Ishikawa (cell line): ENCODE measurements at regions not wholly inside any gene's neighbourhood (a gene's known extent, or its start where the extent isn't known, plus 50 kb on each side); places are given as distances from the start of the nearest gene placed in this dataset.

Experiments
- CEBPB ChIP-seq: IDR thresholded peaks from 2 replicates; pipeline ENCODE4 v1.6.1; 2012
- CREB1 ChIP-seq: IDR thresholded peaks from 2 replicates; pipeline ENCODE4 v1.6.1; 2012; ENCODE audit warnings: low read depth
- ZBTB7A ChIP-seq: IDR thresholded peaks from 2 replicates; pipeline ENCODE4 v1.6.1; 2012; ENCODE audit warnings: low read depth

DNA sequence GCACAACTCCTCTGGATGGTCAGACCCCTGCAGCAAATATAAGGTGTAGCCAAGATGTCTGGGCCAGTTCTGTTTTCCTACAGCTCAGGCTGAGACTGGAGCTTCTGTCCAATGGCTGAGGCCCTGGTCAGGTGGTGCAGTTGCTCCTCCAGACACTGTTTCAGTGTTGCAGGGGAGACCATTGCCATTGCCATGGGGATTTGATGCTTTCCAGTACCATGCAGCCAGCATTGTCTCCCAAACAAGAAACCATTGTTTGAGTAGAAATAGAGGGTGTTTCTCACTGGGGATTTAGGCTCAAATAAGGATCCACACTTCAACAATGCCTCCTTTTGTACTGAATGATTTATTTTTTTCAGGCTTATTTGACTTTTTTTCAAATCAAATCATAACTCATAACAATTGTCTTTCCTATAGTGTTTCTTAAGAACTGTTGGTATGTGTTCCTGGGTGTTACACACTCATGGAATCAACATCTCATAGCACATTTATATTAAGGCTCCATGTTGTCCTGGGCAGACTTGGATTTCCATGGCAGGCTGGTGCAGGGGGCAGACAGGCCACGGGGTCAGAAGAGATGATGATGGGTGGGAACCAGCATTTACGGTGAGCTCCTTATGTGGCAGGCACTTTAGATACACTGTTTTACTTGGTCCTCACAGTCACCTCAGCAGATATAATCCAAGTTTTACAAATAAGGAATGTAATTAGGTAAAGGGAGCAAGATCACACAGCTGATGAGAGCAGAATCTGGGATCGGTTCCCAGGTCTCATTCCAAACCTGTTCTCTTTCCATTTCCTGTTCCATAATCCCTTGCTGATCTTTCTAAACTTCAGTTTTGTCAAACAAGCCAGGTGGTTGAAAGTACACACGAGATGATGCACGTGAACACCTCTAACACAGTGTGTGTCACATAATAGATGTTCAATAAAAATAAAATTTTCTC lies 95.9 kb upstream of the GNAQ start:
- no peak for TF ChIP-seq CEBPB
- no peak for TF ChIP-seq CREB1
- TF ChIP-seq ZBTB7A: no peak
